Effector memory CD8-positive, alpha-beta T cell (primary cell): ENCODE measurements at regions not wholly inside any gene's neighbourhood (a gene's known extent, or its start where the extent isn't known, plus 50 kb on each side); places are given as distances from the start of the nearest gene placed in this dataset.

Experiments
- ATAC-seq: fragments of 150-1000 bp; cut with Tn5 transposase; replicated peaks from 2 replicates; pipeline ENCODE4 v1.10.0; 2021; ENCODE audit warnings: mild to moderate bottlenecking, moderate library complexity
- DNase-seq, 3 experiments: peaks; one replicate each; pipeline ENCODE4 v3.0.0; 2021
- H3K27ac Mint-ChIP-seq, 2 donors: one replicate each; pipeline ENCODE4 v1.8.0; 2022; ENCODE audit warnings: mild to moderate bottlenecking in 2 of 2, mixed read lengths in 2 of 2, moderate library complexity in 2 of 2
- H3K27me3 Mint-ChIP-seq, 2 donors: one replicate each; pipeline ENCODE4 v1.8.0; 2022; ENCODE audit warnings: mixed read lengths in 2 of 2
- H3K36me3 Mint-ChIP-seq: one replicate; pipeline ENCODE4 v1.8.0; 2022; ENCODE audit warnings: mild to moderate bottlenecking, moderate library complexity, mixed read lengths; ENCODE audit not compliant: insufficient read depth
- H3K4me1 Mint-ChIP-seq, 2 donors: one replicate each; pipeline ENCODE4 v1.8.0; 2022; ENCODE audit warnings: low read depth in 2 of 2, mixed read lengths in 2 of 2
- H3K4me3 Mint-ChIP-seq, 2 donors: one replicate each; pipeline ENCODE4 v1.8.0; 2022; ENCODE audit warnings: mild to moderate bottlenecking in 2 of 2, mixed read lengths in 2 of 2, moderate library complexity in 2 of 2
- H3K9me3 Mint-ChIP-seq, 2 donors: one replicate each; pipeline ENCODE4 v1.8.0; 2022; ENCODE audit warnings: mixed read lengths in 2 of 2

DNA sequence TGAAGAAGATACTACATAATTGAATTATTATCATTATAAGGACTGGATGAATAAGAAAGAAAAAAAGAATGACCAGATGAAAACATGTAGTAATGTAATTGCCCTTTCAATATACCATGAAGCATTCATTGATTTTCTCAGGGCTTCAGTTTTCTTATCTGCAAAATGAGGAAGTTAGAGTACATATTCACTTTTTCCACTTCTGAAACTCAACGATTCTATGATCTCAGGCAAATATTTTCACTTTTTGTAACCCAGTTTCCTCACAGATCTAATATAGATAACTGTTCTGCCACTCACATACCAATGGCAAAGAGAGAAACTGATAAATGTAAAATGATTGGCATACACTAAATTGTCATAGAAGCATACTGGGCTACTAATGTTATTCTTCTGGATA is 856.6 kb upstream of the KLHL1 start:
- no peak for DNase-seq
- Mint-ChIP-seq H3K36me3 (no peaks in the 10 kb centered on the region), H3K4me3 (no peak overlapping the region)

GRCh38 chr13:70964124-70964523 is 855.9 kb upstream of the KLHL1 start:
- Mint-ChIP-seq H3K27me3 (no peaks in the 10 kb centered on the region), H3K27ac (no peak overlapping the region), H3K36me3 (no peaks in the 10 kb centered on the region), H3K4me3 (no peak overlapping the region), H3K4me1 (no peaks in the 10 kb centered on the region), H3K9me3 (peaks cover 0 to 2% of the 10 kb centered on the region in 2 donors)
- no peak for ATAC-seq
- no peak for DNase-seq

More for the DNA sequence above, 856.6 kb upstream of the KLHL1 start:
- no peak for ATAC-seq
- no peak overlapping the region for H3K27ac Mint-ChIP-seq
- no peaks in the 10 kb centered on the region for H3K4me1 Mint-ChIP-seq
- peaks cover 0 to 2% of the 10 kb centered on the region in 2 donors for H3K9me3 Mint-ChIP-seq
- no peaks in the 10 kb centered on the region for H3K27me3 Mint-ChIP-seq

DNA sequence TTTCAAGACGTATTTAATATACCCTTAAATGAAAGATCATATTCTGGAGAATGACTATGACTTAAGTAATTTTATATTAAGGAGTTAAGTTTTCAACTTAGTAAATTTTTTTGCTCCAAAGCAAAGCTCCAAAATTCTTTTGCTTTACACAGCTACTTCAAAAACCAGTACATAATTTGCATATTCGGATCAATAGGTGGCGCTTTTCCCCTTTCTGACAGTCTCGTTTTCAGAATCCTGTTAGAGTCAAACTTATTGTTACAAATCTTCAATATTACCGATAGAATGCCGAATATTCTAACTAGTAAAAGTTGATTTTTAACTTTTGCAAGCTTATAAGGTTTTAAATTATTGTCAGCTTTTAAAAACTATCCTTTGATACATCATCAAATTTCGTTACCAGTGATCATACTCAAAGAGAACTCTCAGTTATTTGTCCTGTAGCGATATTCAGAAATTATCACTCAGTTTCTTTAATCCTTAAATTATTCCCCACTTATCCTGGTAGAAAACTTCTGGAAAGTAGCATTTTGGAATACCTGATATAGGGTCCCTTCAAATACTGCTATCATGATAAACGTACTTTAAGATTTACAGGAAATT is 852.7 kb upstream of the KLHL1 start:
- Mint-ChIP-seq H3K27ac (no peak overlapping the region), H3K27me3 (no peaks in the 10 kb centered on the region), H3K36me3 (no peaks in the 10 kb centered on the region), H3K4me3 (no peak overlapping the region), H3K9me3 (peaks cover 3 to 11% of the 10 kb centered on the region in 2 donors), H3K4me1 (no peaks in the 10 kb centered on the region)
- ATAC-seq (no peak), DNase-seq (no peak)

DNA sequence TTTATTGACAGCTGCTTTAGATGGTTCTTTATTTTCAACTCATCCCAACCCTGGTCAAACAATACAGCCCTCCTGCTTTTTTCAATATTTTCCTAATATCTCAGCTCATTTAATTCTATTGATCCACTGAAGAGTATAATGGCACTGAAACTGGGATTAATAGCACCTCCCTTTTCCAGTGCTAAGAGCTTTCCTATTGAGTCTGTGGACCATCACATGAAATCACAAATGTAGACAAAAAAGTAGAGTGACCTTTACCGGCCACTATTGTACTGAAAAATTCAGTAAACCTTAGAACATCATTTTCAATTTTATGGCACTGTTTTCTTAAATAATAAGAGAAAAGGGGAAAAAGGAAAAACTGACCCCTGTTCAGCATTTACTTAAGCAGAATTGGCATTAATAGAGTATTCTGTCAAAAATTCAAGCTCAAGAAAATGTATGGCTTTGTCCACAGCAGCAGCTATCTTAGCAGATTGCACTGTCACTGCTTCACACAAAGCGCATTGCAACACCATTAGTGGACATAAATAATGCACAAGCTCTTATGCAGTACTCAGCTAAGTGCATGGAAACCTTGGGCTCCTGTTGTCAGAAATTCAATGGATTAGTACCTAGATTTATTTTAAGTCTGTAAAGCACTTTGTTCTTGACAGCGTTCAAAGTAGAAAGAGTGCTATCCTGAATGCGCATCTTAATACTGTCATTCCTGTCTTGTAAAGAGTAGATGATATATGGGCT is 851.0 kb upstream of the KLHL1 start:
- ATAC-seq: no peak
- no peaks in the 10 kb centered on the region for H3K36me3 Mint-ChIP-seq

GRCh38 chr13:70955887-70956286 is 847.6 kb upstream of the KLHL1 start:
- Mint-ChIP-seq H3K9me3 (peaks cover 5 to 11% of the 10 kb centered on the region in 2 donors), H3K4me1 (no peaks in the 10 kb centered on the region), H3K27me3 (no peaks in the 10 kb centered on the region), H3K27ac (no peak overlapping the region), H3K4me3 (no peak overlapping the region), H3K36me3 (no peaks in the 10 kb centered on the region)
- ATAC-seq (no peak), DNase-seq (no peak)

More for the DNA sequence above, 851.0 kb upstream of the KLHL1 start:
- Mint-ChIP-seq H3K27ac (no peak overlapping the region), H3K4me3 (no peak overlapping the region), H3K27me3 (no peaks in the 10 kb centered on the region), H3K9me3 (peaks cover 3 to 11% of the 10 kb centered on the region in 2 donors), H3K4me1 (no peaks in the 10 kb centered on the region)
- DNase-seq: no peak

DNA sequence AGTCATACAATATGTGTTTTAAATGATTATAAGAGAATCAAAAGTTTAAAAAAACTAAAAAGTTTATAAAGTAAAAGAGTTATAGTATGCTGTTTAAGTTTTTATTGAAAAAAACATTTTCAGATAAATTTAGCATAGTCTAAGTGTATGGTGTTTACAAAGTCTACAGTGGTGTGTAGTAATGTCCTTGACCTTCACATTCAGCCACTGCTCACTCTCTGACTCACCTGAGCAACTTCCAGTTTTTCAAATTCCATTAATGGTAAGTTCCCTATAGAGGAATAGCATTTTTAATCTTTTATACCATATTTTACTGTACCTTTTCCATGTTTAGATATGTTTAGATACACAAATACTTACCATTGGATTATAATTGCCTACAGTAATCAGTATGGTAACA is 842.4 kb upstream of the KLHL1 start:
- Mint-ChIP-seq H3K36me3 (no peaks in the 10 kb centered on the region), H3K27me3 (no peaks in the 10 kb centered on the region), H3K9me3 (peaks cover 0 to 3% of the 10 kb centered on the region in 2 donors), H3K27ac (no peak overlapping the region), H3K4me3 (no peak overlapping the region), H3K4me1 (no peaks in the 10 kb centered on the region)
- DNase-seq: no peak
- ATAC-seq: no peak

DNA sequence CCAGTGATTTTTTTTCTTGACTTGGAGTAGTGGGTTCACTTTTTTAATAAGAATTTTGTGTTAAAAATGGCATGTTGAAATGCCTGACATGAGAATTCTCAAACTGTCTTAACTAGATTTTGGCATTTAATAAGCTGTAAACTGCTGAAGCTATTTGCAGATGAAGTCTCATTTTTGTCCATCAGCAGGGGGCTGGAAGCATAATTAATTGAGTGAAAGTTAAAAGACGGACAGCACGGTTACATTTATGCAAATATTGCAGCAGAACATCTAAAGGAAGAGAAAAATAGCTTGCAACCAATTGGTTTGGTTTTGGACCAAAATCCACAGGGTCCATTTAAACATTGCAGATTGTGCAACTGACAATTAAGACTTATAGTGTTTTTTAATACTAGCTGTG is 837.3 kb upstream of the KLHL1 start:
- no peak for ATAC-seq
- Mint-ChIP-seq H3K27me3 (no peaks in the 10 kb centered on the region), H3K4me3 (no peak overlapping the region), H3K36me3 (no peaks in the 10 kb centered on the region), H3K27ac (no peak overlapping the region), H3K4me1 (no peaks in the 10 kb centered on the region), H3K9me3 (peaks cover 4 to 12% of the 10 kb centered on the region in 2 donors)
- DNase-seq: no peak

- no peaks in the 10 kb centered on the region for H3K27me3 Mint-ChIP-seq
These were observed 833.2 kb upstream of the KLHL1 start for GRCh38 chr13:70941454-70941853.

DNA sequence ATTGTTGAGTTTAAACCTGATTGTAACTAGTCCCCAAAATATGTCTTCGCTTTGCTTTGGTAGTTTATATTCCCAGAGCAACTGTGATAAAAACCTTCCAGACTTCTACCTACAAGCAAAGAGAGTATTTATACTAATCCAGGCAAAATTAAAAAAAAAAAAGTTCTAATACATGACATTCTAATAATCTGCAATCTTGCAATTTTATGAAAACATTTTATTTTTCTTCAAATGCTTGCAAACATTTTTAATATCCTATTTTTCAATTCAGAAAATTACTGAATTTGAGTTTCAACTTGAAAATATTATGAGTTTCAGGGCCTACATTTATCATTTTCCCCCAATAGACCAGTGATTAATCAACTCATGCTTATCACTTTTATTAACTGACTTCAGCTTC is 830.2 kb upstream of the KLHL1 start:
- no peak for ATAC-seq

More at GRCh38 chr13:70941454-70941853, 833.2 kb upstream of the KLHL1 start:
- no peak for ATAC-seq
- H3K4me1 Mint-ChIP-seq: no peaks in the 10 kb centered on the region
- no peak overlapping the region for H3K4me3 Mint-ChIP-seq
- H3K9me3 Mint-ChIP-seq: peaks cover 4 to 22% of the 10 kb centered on the region in 2 donors
- H3K36me3 Mint-ChIP-seq: no peaks in the 10 kb centered on the region
- no peak overlapping the region for H3K27ac Mint-ChIP-seq
- no peak for DNase-seq

DNA sequence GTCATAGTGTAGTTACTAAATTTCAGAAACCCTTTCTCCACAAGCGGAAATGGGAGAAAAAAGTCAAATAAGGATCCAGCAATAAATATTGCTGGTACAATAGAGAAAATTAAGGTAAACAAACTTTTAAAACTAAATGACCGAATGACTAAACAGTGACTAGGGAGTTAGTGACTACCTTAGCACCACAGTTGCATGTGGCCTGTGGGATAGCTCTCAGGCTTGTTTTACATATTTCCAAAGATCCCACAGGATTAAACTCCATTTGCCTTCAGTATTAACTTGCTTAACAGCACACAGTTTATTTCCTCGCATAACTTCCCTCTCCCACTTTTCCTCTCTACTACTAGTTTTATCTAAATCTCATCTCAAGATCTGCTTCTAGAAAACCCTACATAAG is 824.3 kb upstream of the KLHL1 start:
- H3K36me3 Mint-ChIP-seq: no peaks in the 10 kb centered on the region
- no peak for ATAC-seq
- H3K27me3 Mint-ChIP-seq: no peaks in the 10 kb centered on the region
- no peaks in the 10 kb centered on the region for H3K4me1 Mint-ChIP-seq
- H3K9me3 Mint-ChIP-seq: peaks cover 5 to 23% of the 10 kb centered on the region in 2 donors
- no peak overlapping the region for H3K4me3 Mint-ChIP-seq
- no peak overlapping the region for H3K27ac Mint-ChIP-seq
- DNase-seq: no peak

More for the DNA sequence above, 830.2 kb upstream of the KLHL1 start:
- Mint-ChIP-seq H3K36me3 (no peaks in the 10 kb centered on the region), H3K4me3 (no peak overlapping the region), H3K9me3 (peaks cover 6 to 34% of the 10 kb centered on the region in 2 donors), H3K27me3 (no peaks in the 10 kb centered on the region), H3K27ac (no peak overlapping the region), H3K4me1 (no peaks in the 10 kb centered on the region)
- DNase-seq: no peak

GRCh38 chr13:70923863-70924752 is 815.9 kb upstream of the KLHL1 start:
- Mint-ChIP-seq H3K27me3 (no peaks in the 10 kb centered on the region), H3K27ac (no peak overlapping the region), H3K4me1 (no peaks in the 10 kb centered on the region), H3K36me3 (no peaks in the 10 kb centered on the region), H3K4me3 (no peak overlapping the region), H3K9me3 (peaks cover 0 to 8% of the 10 kb centered on the region in 2 donors)
- no peak for ATAC-seq
- no peak for DNase-seq

DNA sequence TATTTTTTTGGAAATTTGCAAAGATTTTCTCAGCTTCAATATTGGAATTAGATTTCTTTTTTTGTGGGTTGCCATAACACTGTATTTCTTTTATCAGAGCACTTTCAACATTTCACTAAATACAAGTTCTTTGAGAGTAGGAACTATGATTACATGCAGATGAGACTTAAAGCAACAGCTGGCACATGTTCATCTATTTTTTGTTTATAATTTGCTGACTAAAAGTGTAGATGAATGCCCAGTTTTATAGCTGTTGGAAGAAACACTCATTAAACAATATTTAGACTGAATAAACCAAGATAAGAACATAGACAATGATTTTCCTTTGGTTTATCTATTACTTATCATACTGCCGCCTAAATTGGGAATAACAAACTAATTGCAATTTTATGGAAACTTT is 803.0 kb upstream of the KLHL1 start:
- no peaks in the 10 kb centered on the region for H3K36me3 Mint-ChIP-seq
- H3K4me1 Mint-ChIP-seq: no peaks in the 10 kb centered on the region
- H3K9me3 Mint-ChIP-seq: peaks cover 0 to 3% of the 10 kb centered on the region in 2 donors
- ATAC-seq (no peak), DNase-seq (no peak)
- no peaks in the 10 kb centered on the region for H3K27me3 Mint-ChIP-seq
- H3K4me3 Mint-ChIP-seq: no peak overlapping the region
- H3K27ac Mint-ChIP-seq: no peak overlapping the region

GRCh38 chr13:70908795-70909194 is 800.5 kb upstream of the KLHL1 start:
- ATAC-seq: no peak

More at GRCh38 chr13:70908795-70909194, 800.5 kb upstream of the KLHL1 start:
- no peak overlapping the region for H3K27ac Mint-ChIP-seq
- no peak for DNase-seq
- H3K27me3 Mint-ChIP-seq: no peaks in the 10 kb centered on the region
- no peaks in the 10 kb centered on the region for H3K9me3 Mint-ChIP-seq
- H3K4me3 Mint-ChIP-seq: no peak overlapping the region
- no peaks in the 10 kb centered on the region for H3K4me1 Mint-ChIP-seq
- H3K36me3 Mint-ChIP-seq: no peaks in the 10 kb centered on the region
